Epithelial cell of proximal tubule (primary cell): ENCODE measurements at regions not wholly inside any gene's neighbourhood (a gene's known extent, or its start where the extent isn't known, plus 50 kb on each side); places are given as distances from the start of the nearest gene placed in this dataset.

ENCODE experiments used
- DNase-seq: peaks from one replicate; pipeline ENCODE4 v3.0.0-alpha.2; 2011; ENCODE audit warnings: low read depth
- H3K4me3 ChIP-seq: 2 replicates; pipeline ENCODE4 v1.5.1; 2011; ENCODE audit warnings: low read depth, mild to moderate bottlenecking, low read length
- TF ChIP-seq, protein P1 (sequence below): conservative IDR thresholded peaks from 2 replicates; pipeline ENCODE4 v1.5.1; 2012; ENCODE audit warnings: low read depth, mild to moderate bottlenecking, low read length

DNA sequence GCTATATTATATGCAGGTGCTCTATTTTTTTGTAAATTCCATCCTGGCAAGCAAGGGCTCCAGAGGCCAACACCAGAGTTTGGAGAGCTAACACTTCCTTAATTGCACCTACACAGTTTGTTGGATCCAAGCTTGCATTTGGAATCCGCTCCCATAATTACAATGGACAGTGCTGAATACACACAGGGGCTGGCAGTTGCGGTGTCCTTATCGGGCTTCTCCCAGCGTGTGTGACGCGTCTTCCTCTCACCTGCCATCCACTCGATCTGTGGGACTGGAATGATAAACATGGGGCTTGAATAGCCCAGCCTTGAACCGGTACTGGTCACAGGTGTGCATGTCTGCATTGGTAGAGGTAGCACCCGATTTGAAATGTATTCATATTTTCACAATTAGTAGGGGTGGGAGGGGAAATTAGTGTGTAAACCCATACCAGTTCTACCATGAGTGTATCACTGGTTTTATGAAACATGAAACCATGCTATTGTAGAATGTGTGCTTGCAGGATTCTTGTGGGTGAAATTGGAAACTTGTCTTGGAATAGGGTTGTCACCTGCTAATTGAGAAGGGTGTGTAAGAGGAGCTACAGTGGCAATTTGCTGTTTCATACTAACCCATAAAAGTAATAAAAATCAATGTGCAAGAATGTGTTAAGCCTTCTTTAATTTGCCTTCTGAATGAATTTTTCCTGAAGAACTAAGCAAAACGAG, 316.5 kb downstream of the WDR11 start:
- no peak for DNase-seq
- TF ChIP-seq, protein P1, sequence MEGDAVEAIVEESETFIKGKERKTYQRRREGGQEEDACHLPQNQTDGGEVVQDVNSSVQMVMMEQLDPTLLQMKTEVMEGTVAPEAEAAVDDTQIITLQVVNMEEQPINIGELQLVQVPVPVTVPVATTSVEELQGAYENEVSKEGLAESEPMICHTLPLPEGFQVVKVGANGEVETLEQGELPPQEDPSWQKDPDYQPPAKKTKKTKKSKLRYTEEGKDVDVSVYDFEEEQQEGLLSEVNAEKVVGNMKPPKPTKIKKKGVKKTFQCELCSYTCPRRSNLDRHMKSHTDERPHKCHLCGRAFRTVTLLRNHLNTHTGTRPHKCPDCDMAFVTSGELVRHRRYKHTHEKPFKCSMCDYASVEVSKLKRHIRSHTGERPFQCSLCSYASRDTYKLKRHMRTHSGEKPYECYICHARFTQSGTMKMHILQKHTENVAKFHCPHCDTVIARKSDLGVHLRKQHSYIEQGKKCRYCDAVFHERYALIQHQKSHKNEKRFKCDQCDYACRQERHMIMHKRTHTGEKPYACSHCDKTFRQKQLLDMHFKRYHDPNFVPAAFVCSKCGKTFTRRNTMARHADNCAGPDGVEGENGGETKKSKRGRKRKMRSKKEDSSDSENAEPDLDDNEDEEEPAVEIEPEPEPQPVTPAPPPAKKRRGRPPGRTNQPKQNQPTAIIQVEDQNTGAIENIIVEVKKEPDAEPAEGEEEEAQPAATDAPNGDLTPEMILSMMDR: no peak
- no peak overlapping the region for H3K4me3 ChIP-seq

DNA sequence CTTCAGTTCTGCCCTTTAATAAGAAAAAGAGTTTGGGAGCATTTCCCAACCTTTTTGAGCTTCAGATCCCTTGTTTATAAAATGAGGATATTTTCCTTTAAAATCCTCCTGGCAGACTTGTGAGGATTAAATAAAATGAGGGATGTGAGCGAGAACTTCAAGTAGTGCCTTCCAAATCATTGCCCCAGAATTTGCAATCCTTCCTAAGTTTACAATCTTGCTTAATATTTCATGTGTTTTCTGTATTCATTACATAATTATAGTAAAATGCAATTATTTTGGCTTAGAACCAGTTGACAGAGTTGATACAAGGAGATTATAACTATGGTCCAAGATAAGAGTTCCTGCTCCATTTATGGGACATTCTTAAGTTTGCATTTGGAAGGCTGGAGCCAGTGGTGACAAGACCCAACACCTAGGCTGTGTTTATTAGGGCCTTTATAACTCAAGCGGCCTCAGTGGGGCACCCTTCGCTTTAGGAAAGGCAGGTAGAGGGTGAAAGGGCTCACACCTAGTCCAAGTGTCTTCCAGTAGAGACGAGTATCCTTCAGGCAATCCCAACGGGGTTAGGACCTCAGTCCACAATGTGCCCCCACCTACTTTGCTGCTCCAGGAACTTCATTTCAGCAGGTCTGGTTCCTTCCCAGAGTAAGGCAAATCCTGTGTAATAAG, 317.5 kb downstream of the WDR11 start:
- TF ChIP-seq, protein P1: peak; percentile 11
- no peak for DNase-seq
- H3K4me3 ChIP-seq: no peak overlapping the region

DNA sequence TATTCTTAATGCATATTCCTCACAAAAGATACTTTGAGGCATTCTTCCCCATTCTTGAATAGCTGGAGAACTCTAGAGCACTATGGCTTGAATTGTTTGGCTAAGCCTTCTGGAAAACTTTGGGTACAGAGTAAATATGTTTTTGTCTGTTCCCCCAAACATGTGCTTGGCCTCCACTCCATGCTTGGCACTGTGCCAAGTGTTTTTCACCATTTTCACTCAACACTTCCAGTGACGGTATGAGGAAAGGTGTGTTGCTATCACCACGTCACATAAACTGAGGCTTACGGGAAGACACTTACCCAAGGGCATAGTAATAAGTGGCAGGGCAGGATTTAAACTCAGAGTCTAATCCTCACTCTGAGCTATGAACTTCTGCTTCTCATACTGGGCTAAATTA, 318.2 kb downstream of the WDR11 start:
- no peak for DNase-seq
- TF ChIP-seq, protein P1: no peak
- H3K4me3 ChIP-seq: no peak overlapping the region

DNA sequence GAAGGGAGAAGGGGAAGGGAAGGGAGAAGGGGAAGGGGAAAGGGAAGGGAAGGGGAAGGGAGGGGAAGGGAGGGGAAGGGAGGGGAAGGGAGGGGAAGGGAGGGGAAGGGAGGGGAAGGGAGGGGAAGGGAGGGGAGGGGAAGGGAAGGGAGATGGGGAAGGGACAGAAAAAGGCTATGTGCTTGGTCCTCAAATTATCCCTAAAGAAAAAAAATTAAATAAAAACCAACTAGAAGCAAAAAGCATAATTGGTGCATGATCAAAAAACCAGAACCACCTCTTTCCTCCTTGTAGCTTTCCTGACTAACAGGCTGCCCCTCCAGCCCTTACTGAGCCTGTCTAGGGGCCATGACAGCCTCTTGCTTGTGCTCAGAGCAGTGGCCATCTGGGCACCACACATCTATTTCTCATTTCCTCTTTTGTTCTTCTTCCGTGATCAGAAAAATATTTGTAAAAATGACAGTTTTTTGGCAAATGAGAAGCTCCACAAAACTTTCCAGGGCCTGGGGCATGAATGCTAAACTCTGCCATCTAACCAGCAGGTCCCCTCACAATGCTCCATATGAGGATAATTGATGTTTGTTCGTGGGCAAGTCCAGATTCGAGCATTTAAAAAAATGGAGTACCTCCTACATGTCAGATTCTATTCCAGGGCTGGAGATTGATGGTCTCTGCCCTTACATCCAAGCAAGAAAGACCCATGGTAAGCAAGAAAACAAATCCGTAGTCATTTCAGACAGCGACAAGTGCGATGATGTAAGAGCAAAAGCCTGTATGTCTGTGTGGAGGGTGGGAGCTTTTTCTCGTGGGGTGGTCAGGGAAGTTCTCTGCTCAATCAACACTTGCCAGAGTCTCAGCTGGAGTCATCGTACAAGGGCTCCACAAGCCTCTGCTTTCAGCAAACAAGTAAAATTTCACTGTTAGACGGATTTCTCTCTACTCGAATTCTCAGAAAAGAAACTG, 320.9 kb downstream of the WDR11 start:
- DNase-seq: no peak
- TF ChIP-seq, protein P1: no peak
- no peak overlapping the region for H3K4me3 ChIP-seq

DNA sequence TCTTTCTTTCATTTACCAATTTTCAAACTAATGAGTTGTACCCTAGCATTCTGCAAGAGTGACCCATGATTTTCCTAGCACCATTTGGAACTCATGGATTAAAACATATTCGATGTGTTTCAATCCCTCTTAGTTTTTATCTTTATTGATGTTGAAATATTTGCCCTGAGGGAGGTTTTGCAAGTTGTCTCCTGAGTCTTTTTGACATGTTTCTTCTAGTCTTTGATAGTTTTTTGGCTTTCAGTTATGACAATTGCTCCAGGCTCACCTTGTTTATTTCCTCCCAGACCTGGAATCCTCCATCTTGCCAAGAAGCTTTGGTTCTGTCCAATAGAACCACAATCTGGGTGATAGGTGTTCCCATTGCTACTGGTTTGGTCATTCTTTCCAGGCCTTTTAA, 327.8 kb downstream of the WDR11 start:
- TF ChIP-seq, protein P1: no peak
- no peak overlapping the region for H3K4me3 ChIP-seq
- no peak for DNase-seq

DNA sequence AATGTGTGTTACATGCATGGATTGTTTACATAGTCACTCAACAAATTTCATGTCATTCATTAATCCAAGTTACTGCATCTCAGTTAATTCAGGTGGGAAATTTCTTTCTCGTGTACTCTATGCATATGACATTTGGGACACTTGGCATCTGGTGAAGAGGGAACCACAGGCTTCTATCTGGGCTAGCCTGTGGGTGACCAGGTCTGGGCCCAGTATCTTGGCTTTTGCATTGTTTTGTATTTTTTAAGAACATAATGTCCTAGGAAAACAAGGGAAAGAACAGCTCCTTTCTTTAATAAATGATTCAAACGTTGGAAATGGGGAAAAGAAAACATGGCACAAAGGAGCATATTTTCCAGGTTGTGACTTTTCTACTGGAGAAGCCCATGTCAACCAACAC, 331.1 kb downstream of the WDR11 start:
- TF ChIP-seq, protein P1: no peak
- H3K4me3 ChIP-seq: no peak overlapping the region
- DNase-seq: no peak
